ENCODE measurements at regions not wholly inside any gene's neighbourhood (a gene's known extent, or its start where the extent isn't known, plus 50 kb on each side); places are given as distances from the start of the nearest gene placed in this dataset.

GRCh38 chr20:52619671-52620070 is 352.5 kb upstream of the TSHZ2 start:
- TF ChIP-seq CTCF (IDR thresholded peaks at IDR 0.05; ENCODE audit: low read depth, low read length, missing input control) (no peak), FOXA2 (IDR thresholded peaks at IDR 0.05) (no peak), YY1 (IDR thresholded peaks at IDR 0.05) (no peak), RAD21 (IDR thresholded peaks at IDR 0.05) (no peak), TAF1 (conservative IDR thresholded peaks at IDR 0.05) (no peak), SP1 (IDR thresholded peaks at IDR 0.05) (no peak), ZBTB33 (IDR thresholded peaks at IDR 0.05) (no peak)
- TF ChIP-seq, protein P1, sequence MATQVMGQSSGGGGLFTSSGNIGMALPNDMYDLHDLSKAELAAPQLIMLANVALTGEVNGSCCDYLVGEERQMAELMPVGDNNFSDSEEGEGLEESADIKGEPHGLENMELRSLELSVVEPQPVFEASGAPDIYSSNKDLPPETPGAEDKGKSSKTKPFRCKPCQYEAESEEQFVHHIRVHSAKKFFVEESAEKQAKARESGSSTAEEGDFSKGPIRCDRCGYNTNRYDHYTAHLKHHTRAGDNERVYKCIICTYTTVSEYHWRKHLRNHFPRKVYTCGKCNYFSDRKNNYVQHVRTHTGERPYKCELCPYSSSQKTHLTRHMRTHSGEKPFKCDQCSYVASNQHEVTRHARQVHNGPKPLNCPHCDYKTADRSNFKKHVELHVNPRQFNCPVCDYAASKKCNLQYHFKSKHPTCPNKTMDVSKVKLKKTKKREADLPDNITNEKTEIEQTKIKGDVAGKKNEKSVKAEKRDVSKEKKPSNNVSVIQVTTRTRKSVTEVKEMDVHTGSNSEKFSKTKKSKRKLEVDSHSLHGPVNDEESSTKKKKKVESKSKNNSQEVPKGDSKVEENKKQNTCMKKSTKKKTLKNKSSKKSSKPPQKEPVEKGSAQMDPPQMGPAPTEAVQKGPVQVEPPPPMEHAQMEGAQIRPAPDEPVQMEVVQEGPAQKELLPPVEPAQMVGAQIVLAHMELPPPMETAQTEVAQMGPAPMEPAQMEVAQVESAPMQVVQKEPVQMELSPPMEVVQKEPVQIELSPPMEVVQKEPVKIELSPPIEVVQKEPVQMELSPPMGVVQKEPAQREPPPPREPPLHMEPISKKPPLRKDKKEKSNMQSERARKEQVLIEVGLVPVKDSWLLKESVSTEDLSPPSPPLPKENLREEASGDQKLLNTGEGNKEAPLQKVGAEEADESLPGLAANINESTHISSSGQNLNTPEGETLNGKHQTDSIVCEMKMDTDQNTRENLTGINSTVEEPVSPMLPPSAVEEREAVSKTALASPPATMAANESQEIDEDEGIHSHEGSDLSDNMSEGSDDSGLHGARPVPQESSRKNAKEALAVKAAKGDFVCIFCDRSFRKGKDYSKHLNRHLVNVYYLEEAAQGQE (IDR thresholded peaks at IDR 0.05): no peak
- TF ChIP-seq, protein P2, sequence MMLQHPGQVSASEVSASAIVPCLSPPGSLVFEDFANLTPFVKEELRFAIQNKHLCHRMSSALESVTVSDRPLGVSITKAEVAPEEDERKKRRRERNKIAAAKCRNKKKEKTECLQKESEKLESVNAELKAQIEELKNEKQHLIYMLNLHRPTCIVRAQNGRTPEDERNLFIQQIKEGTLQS (IDR thresholded peaks at IDR 0.05): no peak
